H9 (cell line): ENCODE measurements at regions not wholly inside any gene's neighbourhood (a gene's known extent, or its start where the extent isn't known, plus 50 kb on each side); places are given as distances from the start of the nearest gene placed in this dataset.

Experiments
- DNase-seq: peaks from one replicate; pipeline ENCODE4 v3.0.0-alpha.2; 2017
- H2AFZ ChIP-seq: one replicate; pipeline ENCODE4 v1.6.1; 2013; ENCODE audit warnings: mild to moderate bottlenecking, low read length, control low read depth, moderate library complexity
- H2AK5ac ChIP-seq: 2 replicates; pipeline ENCODE4 v1.6.1; 2013; ENCODE audit warnings: low read length, control low read depth, mixed read lengths; ENCODE audit not compliant: insufficient read length
- H2BK120ac ChIP-seq: one replicate; pipeline ENCODE4 v1.6.1; 2013; ENCODE audit warnings: low read depth, mild to moderate bottlenecking, low read length, control low read depth, inconsistent platforms; ENCODE audit not compliant: poor library complexity, severe bottlenecking
- H2BK12ac ChIP-seq: 2 replicates; pipeline ENCODE4 v1.6.1; 2013; ENCODE audit warnings: low read length, control low read depth, mixed read lengths, low read depth; ENCODE audit not compliant: insufficient read length
- H2BK15ac ChIP-seq: 2 replicates; pipeline ENCODE4 v1.6.1; 2013; ENCODE audit warnings: low read depth, low read length, control low read depth
- H2BK20ac ChIP-seq: one replicate; pipeline ENCODE4 v1.6.1; 2013; ENCODE audit warnings: low read depth, mild to moderate bottlenecking, low read length, control low read depth, inconsistent platforms; ENCODE audit not compliant: poor library complexity, severe bottlenecking
- H2BK5ac ChIP-seq: 2 replicates; pipeline ENCODE4 v1.6.1; 2013; ENCODE audit warnings: low read length, control low read depth, mixed read lengths; ENCODE audit not compliant: insufficient read length
- H3K14ac ChIP-seq: 2 replicates; pipeline ENCODE4 v1.6.1; 2013; ENCODE audit warnings: low read length, control low read depth; ENCODE audit not compliant: insufficient read depth
- H3K18ac ChIP-seq: 2 replicates; pipeline ENCODE4 v1.6.1; 2013; ENCODE audit warnings: low read depth, mild to moderate bottlenecking, mixed read lengths, low read length, control low read depth; ENCODE audit not compliant: insufficient read length
- H3K23ac ChIP-seq: 2 replicates; pipeline ENCODE4 v1.6.1; 2013; ENCODE audit warnings: low read length, control low read depth, mixed read lengths, low read depth; ENCODE audit not compliant: insufficient read length
- H3K23me2 ChIP-seq: 2 replicates; pipeline ENCODE4 v1.6.1; 2013; ENCODE audit warnings: low read depth, mild to moderate bottlenecking, mixed read lengths, low read length, control low read depth; ENCODE audit not compliant: insufficient read length, poor library complexity, severe bottlenecking
- H3K27ac ChIP-seq: 2 replicates; pipeline ENCODE4 v1.5.1; 2013; ENCODE audit warnings: low read length, control low read depth, mixed read lengths, low read depth; ENCODE audit not compliant: insufficient read length
- H3K27me3 ChIP-seq: 2 replicates; pipeline ENCODE4 v1.6.1; 2013; ENCODE audit warnings: low read length, control low read depth, inconsistent platforms; ENCODE audit not compliant: insufficient read depth
- H3K4ac ChIP-seq: 2 replicates; pipeline ENCODE4 v1.6.1; 2013; ENCODE audit warnings: low read depth, mild to moderate bottlenecking, control low read depth, inconsistent platforms, low read length, moderate library complexity
- H3K4me1 ChIP-seq: 2 replicates; pipeline ENCODE4 v1.6.1; 2013; ENCODE audit warnings: low read length, control low read depth, inconsistent platforms; ENCODE audit not compliant: insufficient read depth
- H3K4me2 ChIP-seq: 2 replicates; pipeline ENCODE4 v1.6.1; 2013; ENCODE audit warnings: low read length, control low read depth, mixed read lengths; ENCODE audit not compliant: insufficient read length, insufficient read depth
- H3K56ac ChIP-seq: 2 replicates; pipeline ENCODE4 v1.6.1; 2013; ENCODE audit warnings: low read depth, mild to moderate bottlenecking, mixed read lengths, low read length, control low read depth; ENCODE audit not compliant: insufficient read length
- H3K79me1 ChIP-seq: 2 replicates; pipeline ENCODE4 v1.6.1; 2013; ENCODE audit warnings: low read depth, mild to moderate bottlenecking, moderate library complexity, low read length, control low read depth, inconsistent platforms; ENCODE audit not compliant: insufficient read depth, poor library complexity, severe bottlenecking
- H3K79me2 ChIP-seq: 2 replicates; pipeline ENCODE4 v1.6.1; 2013; ENCODE audit warnings: low read length, control low read depth, inconsistent platforms; ENCODE audit not compliant: insufficient read depth
- H3K9ac ChIP-seq: 2 replicates; pipeline ENCODE4 v1.6.1; 2013; ENCODE audit warnings: low read length, control low read depth, mixed read lengths; ENCODE audit not compliant: insufficient read length; ENCODE audit errors: extremely low read depth
- H3K9me3 ChIP-seq: one replicate; pipeline ENCODE4 v1.6.1; 2013; ENCODE audit warnings: low read depth, low read length, inconsistent platforms; ENCODE audit not compliant: control insufficient read depth
- H3T11ph ChIP-seq: one replicate; pipeline ENCODE4 v1.6.1; 2013; ENCODE audit warnings: mild to moderate bottlenecking, low read length, control low read depth, inconsistent platforms
- H4K20me1 ChIP-seq: one replicate; pipeline ENCODE4 v1.6.1; 2013; ENCODE audit not compliant: control insufficient read depth, insufficient read length, insufficient read depth
- H4K5ac ChIP-seq: 2 replicates; pipeline ENCODE4 v1.6.1; 2013; ENCODE audit warnings: low read depth, mild to moderate bottlenecking, mixed read lengths, low read length, control low read depth; ENCODE audit not compliant: insufficient read length
- H4K8ac ChIP-seq: replicated peaks from 2 replicates; pipeline ENCODE4 v1.6.1; 2013; ENCODE audit warnings: low read length, control low read depth, mixed read lengths, low read depth; ENCODE audit not compliant: insufficient read length
- H4K91ac ChIP-seq: 2 replicates; pipeline ENCODE4 v1.6.1; 2013; ENCODE audit warnings: low read depth, mild to moderate bottlenecking, moderate library complexity, mixed read lengths, low read length, control low read depth; ENCODE audit not compliant: insufficient read length
- H3K27ac Mint-ChIP-seq, 3 experiments: 2 replicates in 2 of 3; 3 replicates in 1 of 3; pipeline ENCODE4 v1.8.0; 2020 to 2021; ENCODE audit warnings: mixed read lengths in 3 of 3, mild to moderate bottlenecking in 1 of 3, moderate library complexity in 1 of 3
- H3K27me3 Mint-ChIP-seq: 2 replicates; pipeline ENCODE4 v1.8.0; 2021; ENCODE audit warnings: low read depth, mild to moderate bottlenecking, moderate library complexity, mixed read lengths
- H3K36me3 Mint-ChIP-seq, 3 experiments: 2 replicates in 2 of 3; 3 replicates in 1 of 3; pipeline ENCODE4 v1.8.0; 2020 to 2021; ENCODE audit warnings: low read depth in 3 of 3, mixed read lengths in 3 of 3; ENCODE audit not compliant: insufficient read depth in 1 of 3
- H3K4me1 Mint-ChIP-seq, 2 experiments: 2 replicates each; pipeline ENCODE4 v1.8.0; 2020; ENCODE audit warnings: mixed read lengths in 2 of 2
- H3K4me3 Mint-ChIP-seq, 2 experiments: 2 replicates in 1 of 2; 3 replicates in 1 of 2; pipeline ENCODE4 v1.8.0; 2020 to 2021; ENCODE audit warnings: mild to moderate bottlenecking in 2 of 2, mixed read lengths in 2 of 2, moderate library complexity in 1 of 2
- H3K9me3 Mint-ChIP-seq, 2 experiments: 2 replicates in 1 of 2; 3 replicates in 1 of 2; pipeline ENCODE4 v1.8.0; 2020; ENCODE audit warnings: mild to moderate bottlenecking in 2 of 2, mixed read lengths in 2 of 2, moderate library complexity in 1 of 2
- WGBS: extraction: QIAGEN DNeasy Blood & Tissue Kit; methylation state at CpG from one replicate; pipeline ENCODE4 v1.1.7; 2013; ENCODE audit warnings: missing lambda C conversion rate, low lambda C conversion rate, mixed read lengths; ENCODE audit not compliant: insufficient read length; ENCODE audit errors: extremely low coverage; 5-methylcytosine and 5-hydroxymethylcytosine counted together
- TF ChIP-seq, protein P1 (sequence below): fragments of 200-600 bp; sonication (generic); conservative IDR thresholded peaks from 3 replicates; pipeline ENCODE4 v1.8.0; 2021; ENCODE audit warnings: antibody characterized with exemption, mild to moderate bottlenecking

DNA sequence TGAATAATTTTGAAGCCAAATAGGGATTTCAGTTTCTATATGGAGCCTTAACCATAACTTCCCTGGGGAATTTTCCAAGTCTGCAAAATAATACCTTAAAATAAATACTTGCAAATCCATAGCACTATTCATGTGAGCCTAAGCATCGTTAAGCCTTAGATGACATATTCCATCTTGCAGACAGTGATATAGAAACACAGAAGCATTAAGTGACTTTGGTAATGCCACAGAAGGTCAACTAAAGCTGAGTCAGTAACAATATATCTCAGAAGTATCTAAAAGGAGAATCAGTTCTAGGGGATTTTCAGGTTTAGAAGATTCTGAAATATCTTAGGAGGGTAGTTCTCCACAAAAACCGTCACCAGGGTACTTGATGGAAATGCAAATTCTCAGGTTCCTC lies 163.4 kb upstream of the COL1A2 start:
- no peak overlapping the region for H3K27ac Mint-ChIP-seq
- H3K18ac ChIP-seq, result no peak overlapping the region
- H2AK5ac ChIP-seq, result no peak overlapping the region
- peaks cover 68% of the 10 kb centered on the region for H3K27me3 Mint-ChIP-seq
- no peak overlapping the region for H2BK20ac ChIP-seq
- H3K9ac ChIP-seq, result no peak overlapping the region
- no peak overlapping the region for H4K5ac ChIP-seq
- no peak overlapping the region for H3K4ac ChIP-seq
- no peaks in the 10 kb centered on the region for H3K9me3 Mint-ChIP-seq
- H3K9me3 ChIP-seq, result no peaks in the 10 kb centered on the region
- no CpG with 5 or more reads among the region's 2 CpGs for WGBS
- H3T11ph ChIP-seq, result no peak overlapping the region
- H3K36me3 Mint-ChIP-seq, result no peaks in the 10 kb centered on the region
- H3K27me3 ChIP-seq, result peaks cover 23% of the 10 kb centered on the region; the same call in 1 of the 2 replicates
- no peak overlapping the region for H4K8ac ChIP-seq
- H3K79me1 ChIP-seq, result no peaks in the 10 kb centered on the region
- H2BK120ac ChIP-seq, result no peak overlapping the region
- TF ChIP-seq, protein P1, sequence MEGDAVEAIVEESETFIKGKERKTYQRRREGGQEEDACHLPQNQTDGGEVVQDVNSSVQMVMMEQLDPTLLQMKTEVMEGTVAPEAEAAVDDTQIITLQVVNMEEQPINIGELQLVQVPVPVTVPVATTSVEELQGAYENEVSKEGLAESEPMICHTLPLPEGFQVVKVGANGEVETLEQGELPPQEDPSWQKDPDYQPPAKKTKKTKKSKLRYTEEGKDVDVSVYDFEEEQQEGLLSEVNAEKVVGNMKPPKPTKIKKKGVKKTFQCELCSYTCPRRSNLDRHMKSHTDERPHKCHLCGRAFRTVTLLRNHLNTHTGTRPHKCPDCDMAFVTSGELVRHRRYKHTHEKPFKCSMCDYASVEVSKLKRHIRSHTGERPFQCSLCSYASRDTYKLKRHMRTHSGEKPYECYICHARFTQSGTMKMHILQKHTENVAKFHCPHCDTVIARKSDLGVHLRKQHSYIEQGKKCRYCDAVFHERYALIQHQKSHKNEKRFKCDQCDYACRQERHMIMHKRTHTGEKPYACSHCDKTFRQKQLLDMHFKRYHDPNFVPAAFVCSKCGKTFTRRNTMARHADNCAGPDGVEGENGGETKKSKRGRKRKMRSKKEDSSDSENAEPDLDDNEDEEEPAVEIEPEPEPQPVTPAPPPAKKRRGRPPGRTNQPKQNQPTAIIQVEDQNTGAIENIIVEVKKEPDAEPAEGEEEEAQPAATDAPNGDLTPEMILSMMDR, result no peak
- H2AFZ ChIP-seq, result no peak overlapping the region
- H2BK15ac ChIP-seq, result no peak overlapping the region
- peaks cover 2 to 3% of the 10 kb centered on the region in 2 experiments; a peak in 3 of 4 replicates for H3K4me1 Mint-ChIP-seq
- H2BK5ac ChIP-seq, result no peak overlapping the region
- H3K4me1 ChIP-seq, result no peaks in the 10 kb centered on the region
- no peaks in the 10 kb centered on the region for H3K79me2 ChIP-seq
- H4K91ac ChIP-seq, result no peak overlapping the region
- DNase-seq, result no peak
- H3K23ac ChIP-seq, result no peak overlapping the region
- no peak overlapping the region for H3K4me3 Mint-ChIP-seq
- no peak overlapping the region for H3K4me2 ChIP-seq
- H3K56ac ChIP-seq, result no peak overlapping the region
- no peaks in the 10 kb centered on the region for H4K20me1 ChIP-seq
- no peak overlapping the region for H3K14ac ChIP-seq
- no peaks in the 10 kb centered on the region for H3K23me2 ChIP-seq
- no peak overlapping the region for H3K27ac ChIP-seq
- no peak overlapping the region for H2BK12ac ChIP-seq
